ENCODE measurements at regions not wholly inside any gene's neighbourhood (a gene's known extent, or its start where the extent isn't known, plus 50 kb on each side); places are given as distances from the start of the nearest gene placed in this dataset.

DNA sequence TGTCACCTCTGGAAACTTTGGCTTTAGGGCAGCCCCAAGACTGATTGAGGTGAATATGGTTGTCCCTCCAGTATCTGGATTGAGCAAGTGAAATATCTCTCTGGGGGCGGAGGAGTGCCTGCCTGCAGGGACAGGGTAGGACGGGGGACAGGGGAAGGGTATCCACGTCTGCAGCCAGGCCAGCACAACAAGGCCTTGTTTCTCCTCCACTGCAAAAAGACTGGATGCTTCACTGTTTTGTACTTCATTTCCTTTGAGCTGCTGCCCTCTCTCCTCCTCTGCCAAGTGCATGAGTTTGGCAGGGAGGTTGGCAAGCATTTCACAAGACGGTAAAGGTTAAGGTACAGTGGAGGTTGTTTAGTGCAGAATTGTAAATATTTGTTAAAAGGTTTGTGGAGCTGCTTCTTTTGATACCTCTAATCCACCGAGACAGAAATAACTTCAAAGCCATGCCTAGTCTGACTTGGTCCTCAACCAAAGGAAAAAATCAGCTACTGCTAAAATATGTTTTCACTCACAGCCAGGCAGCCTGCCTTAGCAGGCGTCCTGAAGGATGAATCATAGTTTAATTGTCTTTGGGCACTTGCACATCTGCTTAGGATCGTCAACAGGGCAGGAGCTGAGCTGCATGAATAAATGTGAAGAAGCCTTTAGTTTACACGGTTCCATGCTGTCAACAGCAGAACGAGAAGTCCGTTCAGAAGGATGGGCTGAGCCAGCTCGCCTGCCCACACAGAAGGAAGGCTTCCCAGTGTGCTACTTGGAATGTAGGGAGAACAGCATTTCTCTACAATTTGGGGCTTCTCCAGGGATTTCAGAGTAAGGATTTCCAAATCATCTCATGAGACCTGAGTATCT lies 269.7 kb downstream of the TTC6 start (continued):
- TF ChIP-seq ZNF230 (CRISPR knock-in tag; IDR thresholded peaks at IDR 0.05) (0 out of 2 replicates have a peak, but pooled peaks have one; percentile 76), ZNF160 (CRISPR knock-in tag; IDR thresholded peaks at IDR 0.05) (peak; percentile 89; the same call in 1 of the 2 replicates), ZNF790 (CRISPR knock-in tag; IDR thresholded peaks at IDR 0.05; ENCODE audit: borderline replicate concordance) (no peak), TCF12 (IDR thresholded peaks at IDR 0.05) (no peak), TCF12 (CRISPR knock-in tag; IDR thresholded peaks at IDR 0.05) (0 out of 2 replicates have a peak, but pooled peaks have one; percentile 95), PCBP2 (optimal IDR thresholded peaks at IDR 0.05; ENCODE audit: low read depth, low read length, poor library complexity, severe bottlenecking) (no peak), SNAI1 (CRISPR knock-in tag; IDR thresholded peaks at IDR 0.05; ENCODE audit: borderline replicate concordance) (peak; percentile 93; the same call in 1 of the 2 replicates), HDAC6 (IDR thresholded peaks at IDR 0.05; ENCODE audit: low read depth, low read length) (no peak), SAP130 (CRISPR knock-in tag; IDR thresholded peaks at IDR 0.05; ENCODE audit: low read depth) (peak; percentile 87), ZNF773 (CRISPR knock-in tag; IDR thresholded peaks at IDR 0.05; ENCODE audit: borderline replicate concordance) (no peak), RELA (CRISPR knock-in tag; IDR thresholded peaks at IDR 0.05) (peak; percentile 67), ZNF136 (CRISPR knock-in tag; IDR thresholded peaks at IDR 0.05; ENCODE audit: low read depth) (peak; percentile 67; the same call in 1 of the 2 replicates), SYNCRIP (IDR thresholded peaks at IDR 0.05; ENCODE audit: insufficient read depth, low read depth, low read length) (no peak), BCL6 (CRISPR knock-in tag; IDR thresholded peaks at IDR 0.05) (peak; percentile 98), LCORL (IDR thresholded peaks at IDR 0.05) (peak; percentile 72), LCORL (CRISPR knock-in tag; IDR thresholded peaks at IDR 0.05) (peak; percentile 92), IKZF4 (CRISPR knock-in tag; IDR thresholded peaks at IDR 0.05; ENCODE audit: borderline replicate concordance, low read depth, not compliant biosample characterization) (no peak)
- TF ChIP-seq, protein P1, sequence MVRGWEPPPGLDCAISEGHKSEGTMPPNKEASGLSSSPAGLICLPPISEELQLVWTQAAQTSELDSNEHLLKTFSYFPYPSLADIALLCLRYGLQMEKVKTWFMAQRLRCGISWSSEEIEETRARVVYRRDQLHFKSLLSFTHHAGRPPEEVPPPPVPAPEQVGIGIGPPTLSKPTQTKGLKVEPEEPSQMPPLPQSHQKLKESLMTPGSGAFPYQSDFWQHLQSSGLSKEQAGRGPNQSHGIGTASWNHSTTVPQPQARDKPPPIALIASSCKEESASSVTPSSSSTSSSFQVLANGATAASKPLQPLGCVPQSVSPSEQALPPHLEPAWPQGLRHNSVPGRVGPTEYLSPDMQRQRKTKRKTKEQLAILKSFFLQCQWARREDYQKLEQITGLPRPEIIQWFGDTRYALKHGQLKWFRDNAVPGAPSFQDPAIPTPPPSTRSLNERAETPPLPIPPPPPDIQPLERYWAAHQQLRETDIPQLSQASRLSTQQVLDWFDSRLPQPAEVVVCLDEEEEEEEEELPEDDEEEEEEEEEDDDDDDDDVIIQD (CRISPR knock-in tag; IDR thresholded peaks at IDR 0.05; ENCODE audit: low read depth) = peak; percentile 98
- TF ChIP-seq, protein P2, sequence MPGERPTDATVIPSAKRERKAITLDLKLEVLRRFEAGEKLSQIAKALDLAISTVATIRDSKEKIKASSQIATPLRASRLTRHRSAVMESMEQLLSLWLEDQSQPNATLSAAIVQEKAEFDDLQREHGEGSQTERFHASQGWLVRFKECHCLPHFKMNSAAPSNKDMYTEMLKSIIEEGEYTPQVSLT (CRISPR knock-in tag; IDR thresholded peaks at IDR 0.05; ENCODE audit: borderline replicate concordance, low read depth) = no peak
- TF ChIP-seq, protein P3, sequence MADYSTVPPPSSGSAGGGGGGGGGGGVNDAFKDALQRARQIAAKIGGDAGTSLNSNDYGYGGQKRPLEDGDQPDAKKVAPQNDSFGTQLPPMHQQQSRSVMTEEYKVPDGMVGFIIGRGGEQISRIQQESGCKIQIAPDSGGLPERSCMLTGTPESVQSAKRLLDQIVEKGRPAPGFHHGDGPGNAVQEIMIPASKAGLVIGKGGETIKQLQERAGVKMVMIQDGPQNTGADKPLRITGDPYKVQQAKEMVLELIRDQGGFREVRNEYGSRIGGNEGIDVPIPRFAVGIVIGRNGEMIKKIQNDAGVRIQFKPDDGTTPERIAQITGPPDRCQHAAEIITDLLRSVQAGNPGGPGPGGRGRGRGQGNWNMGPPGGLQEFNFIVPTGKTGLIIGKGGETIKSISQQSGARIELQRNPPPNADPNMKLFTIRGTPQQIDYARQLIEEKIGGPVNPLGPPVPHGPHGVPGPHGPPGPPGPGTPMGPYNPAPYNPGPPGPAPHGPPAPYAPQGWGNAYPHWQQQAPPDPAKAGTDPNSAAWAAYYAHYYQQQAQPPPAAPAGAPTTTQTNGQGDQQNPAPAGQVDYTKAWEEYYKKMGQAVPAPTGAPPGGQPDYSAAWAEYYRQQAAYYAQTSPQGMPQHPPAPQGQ (CRISPR knock-in tag; IDR thresholded peaks at IDR 0.05; ENCODE audit: borderline replicate concordance) = peak; percentile 97; the same call in 1 of the 2 replicates
- TF ChIP-seq, protein P4, sequence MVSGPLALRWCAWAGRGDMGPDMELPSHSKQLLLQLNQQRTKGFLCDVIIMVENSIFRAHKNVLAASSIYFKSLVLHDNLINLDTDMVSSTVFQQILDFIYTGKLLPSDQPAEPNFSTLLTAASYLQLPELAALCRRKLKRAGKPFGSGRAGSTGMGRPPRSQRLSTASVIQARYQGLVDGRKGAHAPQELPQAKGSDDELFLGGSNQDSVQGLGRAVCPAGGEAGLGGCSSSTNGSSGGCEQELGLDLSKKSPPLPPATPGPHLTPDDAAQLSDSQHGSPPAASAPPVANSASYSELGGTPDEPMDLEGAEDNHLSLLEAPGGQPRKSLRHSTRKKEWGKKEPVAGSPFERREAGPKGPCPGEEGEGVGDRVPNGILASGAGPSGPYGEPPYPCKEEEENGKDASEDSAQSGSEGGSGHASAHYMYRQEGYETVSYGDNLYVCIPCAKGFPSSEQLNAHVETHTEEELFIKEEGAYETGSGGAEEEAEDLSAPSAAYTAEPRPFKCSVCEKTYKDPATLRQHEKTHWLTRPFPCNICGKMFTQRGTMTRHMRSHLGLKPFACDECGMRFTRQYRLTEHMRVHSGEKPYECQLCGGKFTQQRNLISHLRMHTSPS (CRISPR knock-in tag; IDR thresholded peaks at IDR 0.05; ENCODE audit: low read depth) = peak; percentile 100
- TF ChIP-seq, protein P5, sequence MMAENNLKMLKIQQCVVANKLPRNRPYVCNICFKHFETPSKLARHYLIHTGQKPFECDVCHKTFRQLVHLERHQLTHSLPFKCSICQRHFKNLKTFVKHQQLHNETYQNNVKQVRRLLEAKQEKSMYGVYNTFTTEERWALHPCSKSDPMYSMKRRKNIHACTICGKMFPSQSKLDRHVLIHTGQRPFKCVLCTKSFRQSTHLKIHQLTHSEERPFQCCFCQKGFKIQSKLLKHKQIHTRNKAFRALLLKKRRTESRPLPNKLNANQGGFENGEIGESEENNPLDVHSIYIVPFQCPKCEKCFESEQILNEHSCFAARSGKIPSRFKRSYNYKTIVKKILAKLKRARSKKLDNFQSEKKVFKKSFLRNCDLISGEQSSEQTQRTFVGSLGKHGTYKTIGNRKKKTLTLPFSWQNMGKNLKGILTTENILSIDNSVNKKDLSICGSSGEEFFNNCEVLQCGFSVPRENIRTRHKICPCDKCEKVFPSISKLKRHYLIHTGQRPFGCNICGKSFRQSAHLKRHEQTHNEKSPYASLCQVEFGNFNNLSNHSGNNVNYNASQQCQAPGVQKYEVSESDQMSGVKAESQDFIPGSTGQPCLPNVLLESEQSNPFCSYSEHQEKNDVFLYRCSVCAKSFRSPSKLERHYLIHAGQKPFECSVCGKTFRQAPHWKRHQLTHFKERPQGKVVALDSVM (CRISPR knock-in tag; IDR thresholded peaks at IDR 0.05) = peak; percentile 58
